Breast epithelium (tissue), 4 donors: ENCODE measurements at regions not wholly inside any gene's neighbourhood (a gene's known extent, or its start where the extent isn't known, plus 50 kb on each side); places are given as distances from the start of the nearest gene placed in this dataset.

Experiments
- DNase-seq, 2 donors: peaks; one replicate each; pipeline ENCODE4 v3.0.0-alpha.2; 2019; ENCODE audit warnings: low spot score in 2 of 2
- H3K27ac ChIP-seq, 2 donors: fragments of 200-600 bp; sonication (generic) in 1 of 2; one replicate each; pipeline ENCODE4 v1.5.1; 2016 to 2019; ENCODE audit warnings: mild to moderate bottlenecking in 1 of 2
- H3K27me3 ChIP-seq, 2 donors: fragments of 200-600 bp; sonication (generic) in 1 of 2; one replicate each; pipeline versions ENCODE4 v1.5.1 to v1.6.0; 2017 to 2019; ENCODE audit warnings: control low read depth in 1 of 2, mild to moderate bottlenecking in 1 of 2
- H3K36me3 ChIP-seq: fragments of 200-600 bp; one replicate; pipeline ENCODE4 v1.5.1; 2019
- H3K4me1 ChIP-seq, 2 donors: fragments of 200-600 bp; sonication (generic); one replicate each; pipeline ENCODE4 v1.5.1; 2016 to 2019; ENCODE audit warnings: control low read depth in 1 of 2
- H3K4me3 ChIP-seq, 3 donors: fragments of 200-600 bp; sonication (generic); 1 replicate in 2 of 3; 2 replicates in 1 of 3; pipeline ENCODE4 v1.5.1; 2016 to 2019; ENCODE audit warnings: mild to moderate bottlenecking in 3 of 3, moderate library complexity in 2 of 3
- H3K9me3 ChIP-seq, 2 donors: fragments of 200-600 bp; sonication (generic) in 1 of 2; one replicate each; pipeline ENCODE4 v1.5.1; 2016 to 2019; ENCODE audit warnings: control low read depth in 1 of 2
- CTCF ChIP-seq, 3 donors: fragments of 450-650 bp; IDR thresholded peaks; one replicate each; pipeline ENCODE4 v1.5.1; 2016 to 2017; ENCODE audit warnings: antibody characterized with exemption in 3 of 3, mild to moderate bottlenecking in 3 of 3, moderate library complexity in 3 of 3
- POLR2A ChIP-seq: fragments of 450-650 bp; IDR thresholded peaks from one replicate; pipeline ENCODE4 v1.6.1; 2016; ENCODE audit warnings: antibody characterized with exemption, mild to moderate bottlenecking, moderate library complexity
- POLR2AphosphoS5 ChIP-seq, 3 donors: sonication (generic); formaldehyde crosslinking; IDR thresholded peaks; one replicate each; pipeline ENCODE4 v1.6.1; 2017; ENCODE audit warnings: antibody characterized with exemption in 3 of 3
- intact Hi-C: fragments of 100-400 bp; cut with DNase I; formaldehyde crosslinking; loops from one replicate; pipeline ENCODE4 v1.15.1; 2023; ENCODE audit warnings: low total_unique reads

GRCh38 chr4:153110739-153111138, 93.5 kb upstream of the TRIM2 start:
- H3K4me3 ChIP-seq = no peak overlapping the region
- intact Hi-C loops = no loop called here
- no peaks in the 10 kb centered on the region for H3K27me3 ChIP-seq
- no peaks in the 10 kb centered on the region for H3K9me3 ChIP-seq
- H3K27ac ChIP-seq = no peak overlapping the region
- H3K4me1 ChIP-seq = no peaks in the 10 kb centered on the region
- no peaks in the 10 kb centered on the region for H3K36me3 ChIP-seq
- no peak for DNase-seq
- TF ChIP-seq POLR2A (no peak), CTCF (IDR thresholded peaks at IDR 0.05) (no peak), POLR2AphosphoS5 (IDR thresholded peaks at IDR 0.05) (no peak)

- TF ChIP-seq CTCF (IDR thresholded peaks at IDR 0.05) (no peak), POLR2AphosphoS5 (IDR thresholded peaks at IDR 0.05) (no peak), POLR2A (no peak)
- Histone ChIP-seq H3K4me1 (peaks cover 0 to 4% of the 10 kb centered on the region in 2 donors), H3K36me3 (no peaks in the 10 kb centered on the region), H3K9me3 (no peaks in the 10 kb centered on the region), H3K4me3 (no peak overlapping the region), H3K27me3 (no peaks in the 10 kb centered on the region), H3K27ac (no peak overlapping the region)
- intact Hi-C loops = no loop called here
- DNase-seq = no peak
Observed at GRCh38 chr4:153111426-153112040, 92.7 kb upstream of the TRIM2 start.

- DNase-seq = peak in 1 of 2 donors; percentile 59
- Histone ChIP-seq H3K27me3 (no peaks in the 10 kb centered on the region), H3K9me3 (no peaks in the 10 kb centered on the region), H3K27ac (no peak overlapping the region), H3K4me1 (peaks cover 0 to 4% of the 10 kb centered on the region in 2 donors), H3K36me3 (no peaks in the 10 kb centered on the region), H3K4me3 (no peak overlapping the region)
- TF ChIP-seq CTCF (IDR thresholded peaks at IDR 0.05) (no peak), POLR2A (no peak), POLR2AphosphoS5 (IDR thresholded peaks at IDR 0.05) (no peak)
- intact Hi-C loops = no loop called here
Observed at GRCh38 chr4:153112041-153112441, 92.2 kb upstream of the TRIM2 start.

GRCh38 chr4:153113061-153113837, 91.0 kb upstream of the TRIM2 start:
- intact Hi-C loops = no loop called here
- no peaks in the 10 kb centered on the region for H3K36me3 ChIP-seq
- H3K9me3 ChIP-seq = no peaks in the 10 kb centered on the region
- no peak overlapping the region for H3K4me3 ChIP-seq
- no peak for DNase-seq
- H3K27ac ChIP-seq = no peak overlapping the region
- peaks cover 0 to 4% of the 10 kb centered on the region in 2 donors for H3K4me1 ChIP-seq
- TF ChIP-seq CTCF (IDR thresholded peaks at IDR 0.05) (no peak), POLR2AphosphoS5 (IDR thresholded peaks at IDR 0.05) (no peak), POLR2A (no peak)
- H3K27me3 ChIP-seq = no peaks in the 10 kb centered on the region

GRCh38 chr4:153113838-153114105, 90.5 kb upstream of the TRIM2 start:
- H3K4me3 ChIP-seq = no peak overlapping the region
- H3K4me1 ChIP-seq = peaks cover 0 to 4% of the 10 kb centered on the region in 2 donors
- no peaks in the 10 kb centered on the region for H3K36me3 ChIP-seq
- TF ChIP-seq POLR2A = no peak
- TF ChIP-seq CTCF (IDR thresholded peaks at IDR 0.05) = no peak
- no peak for TF ChIP-seq POLR2AphosphoS5 (IDR thresholded peaks at IDR 0.05)
- intact Hi-C loops = no loop called here
- DNase-seq = no peak
- H3K27ac ChIP-seq = no peak overlapping the region
- H3K27me3 ChIP-seq = no peaks in the 10 kb centered on the region
- H3K9me3 ChIP-seq = no peaks in the 10 kb centered on the region
